Gastroesophageal sphincter (tissue), 4 donors: ENCODE measurements at regions not wholly inside any gene's neighbourhood (a gene's known extent, or its start where the extent isn't known, plus 50 kb on each side); places are given as distances from the start of the nearest gene placed in this dataset.

ENCODE experiments used
- ATAC-seq: fragments of 150-250 bp; one replicate; pipeline ENCODE4 v1.9.1; 2016; ENCODE audit warnings: mild to moderate bottlenecking, moderate library complexity
- H3K27ac ChIP-seq, 4 donors: fragments of 200-600 bp; sonication (generic) in 3 of 4; 1 replicate in 3 of 4; 2 replicates in 1 of 4; pipeline ENCODE4 v1.5.1; 2016 to 2019
- H3K27me3 ChIP-seq: fragments of 200-600 bp; sonication (generic); one replicate; pipeline ENCODE4 v1.5.1; 2019
- H3K36me3 ChIP-seq, 2 donors: fragments of 200-600 bp; sonication (generic); one replicate each; pipeline ENCODE4 v1.5.1; 2019; ENCODE audit warnings: control low read depth in 1 of 2
- H3K4me1 ChIP-seq, 3 donors: fragments of 200-600 bp; sonication (generic); 1 replicate in 2 of 3; 2 replicates in 1 of 3; pipeline ENCODE4 v1.5.1; 2016 to 2019; ENCODE audit warnings: control low read depth in 2 of 3
- H3K4me3 ChIP-seq, 2 donors: fragments of 200-600 bp; sonication (generic); one replicate each; pipeline ENCODE4 v1.5.1; 2019; ENCODE audit warnings: mild to moderate bottlenecking in 1 of 2, moderate library complexity in 1 of 2
- H3K9me3 ChIP-seq, 3 donors: fragments of 200-600 bp; sonication (generic); one replicate each; pipeline ENCODE4 v1.5.1; 2017 to 2019; ENCODE audit warnings: control low read depth in 2 of 3
- EP300 ChIP-seq: sonication (generic); formaldehyde crosslinking; IDR thresholded peaks from one replicate; pipeline ENCODE4 v1.6.1; 2017; ENCODE audit warnings: antibody characterized with exemption, mild to moderate bottlenecking
- POLR2A ChIP-seq, 2 donors: fragments of 450-650 bp; IDR thresholded peaks; one replicate each; pipeline ENCODE4 v1.6.1; 2017; ENCODE audit warnings: antibody characterized with exemption in 2 of 2, mild to moderate bottlenecking in 2 of 2, moderate library complexity in 1 of 2
- POLR2AphosphoS5 ChIP-seq: sonication (generic); formaldehyde crosslinking; IDR thresholded peaks from one replicate; pipeline ENCODE4 v1.6.1; 2017; ENCODE audit warnings: antibody characterized with exemption
- WGBS, 2 donors: methylation state at CpG; one replicate each; pipeline ENCODE4 v1.1.5; 2018; ENCODE audit warnings: low coverage in 1 of 2; 5-methylcytosine and 5-hydroxymethylcytosine counted together
- TF ChIP-seq, protein P1 (sequence below), 4 experiments: fragments of 200-600 bp in 2 of 4; fragments of 450-650 bp in 2 of 4; sonication (generic) in 1 of 4; IDR thresholded peaks; one replicate each; pipeline ENCODE4 v1.5.1; 2017 to 2019; ENCODE audit warnings: antibody characterized with exemption in 4 of 4, mild to moderate bottlenecking in 2 of 4, moderate library complexity in 2 of 4

DNA sequence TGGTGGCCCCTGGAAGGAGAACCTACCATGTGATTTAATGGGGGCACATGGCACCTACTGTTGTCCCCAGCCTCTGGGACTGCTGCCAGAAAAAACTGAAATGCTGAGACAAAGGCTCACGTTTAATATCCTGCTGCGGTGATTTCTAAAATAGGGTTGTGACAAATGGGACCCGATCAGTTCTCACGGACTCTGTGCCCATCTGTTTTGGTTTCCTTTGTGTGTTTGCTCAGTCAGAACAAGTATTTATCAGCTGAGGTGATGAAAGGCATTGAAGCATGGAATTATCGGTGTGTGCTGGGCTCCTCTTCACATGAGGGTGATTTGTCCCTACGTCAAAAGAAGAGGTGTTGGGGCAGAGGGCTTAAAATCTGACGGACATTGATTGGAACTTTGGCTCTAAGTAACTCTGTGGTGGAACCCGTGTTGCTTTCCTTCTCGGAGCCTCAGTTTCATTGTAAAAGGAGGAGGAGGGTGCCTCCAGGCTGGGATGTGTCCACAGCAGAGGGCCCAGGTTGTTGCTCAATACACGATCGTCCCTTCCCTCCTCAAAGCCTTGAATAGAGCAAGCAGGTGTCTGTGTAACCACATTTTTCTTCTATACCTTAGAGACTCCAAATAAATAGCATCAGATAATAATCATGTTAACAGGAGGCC is 283.3 kb upstream of the RGMA start:
- ATAC-seq: no peak
- no peaks in the 10 kb centered on the region for H3K9me3 ChIP-seq
- H3K4me1 ChIP-seq: no peaks in the 10 kb centered on the region
- H3K27ac ChIP-seq: no peak overlapping the region
- no peak overlapping the region for H3K4me3 ChIP-seq
- no peaks in the 10 kb centered on the region for H3K27me3 ChIP-seq
- WGBS, 2 donors: 77 to 84% methylated on average over 4 to 11 of the region's 11 CpGs
- H3K36me3 ChIP-seq: no peaks in the 10 kb centered on the region
- TF ChIP-seq EP300: no peak
- TF ChIP-seq, protein P1, sequence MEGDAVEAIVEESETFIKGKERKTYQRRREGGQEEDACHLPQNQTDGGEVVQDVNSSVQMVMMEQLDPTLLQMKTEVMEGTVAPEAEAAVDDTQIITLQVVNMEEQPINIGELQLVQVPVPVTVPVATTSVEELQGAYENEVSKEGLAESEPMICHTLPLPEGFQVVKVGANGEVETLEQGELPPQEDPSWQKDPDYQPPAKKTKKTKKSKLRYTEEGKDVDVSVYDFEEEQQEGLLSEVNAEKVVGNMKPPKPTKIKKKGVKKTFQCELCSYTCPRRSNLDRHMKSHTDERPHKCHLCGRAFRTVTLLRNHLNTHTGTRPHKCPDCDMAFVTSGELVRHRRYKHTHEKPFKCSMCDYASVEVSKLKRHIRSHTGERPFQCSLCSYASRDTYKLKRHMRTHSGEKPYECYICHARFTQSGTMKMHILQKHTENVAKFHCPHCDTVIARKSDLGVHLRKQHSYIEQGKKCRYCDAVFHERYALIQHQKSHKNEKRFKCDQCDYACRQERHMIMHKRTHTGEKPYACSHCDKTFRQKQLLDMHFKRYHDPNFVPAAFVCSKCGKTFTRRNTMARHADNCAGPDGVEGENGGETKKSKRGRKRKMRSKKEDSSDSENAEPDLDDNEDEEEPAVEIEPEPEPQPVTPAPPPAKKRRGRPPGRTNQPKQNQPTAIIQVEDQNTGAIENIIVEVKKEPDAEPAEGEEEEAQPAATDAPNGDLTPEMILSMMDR (IDR thresholded peaks at IDR 0.05): no peak
- TF ChIP-seq POLR2A (IDR thresholded peaks at IDR 0.05): no peak
- no peak for TF ChIP-seq POLR2AphosphoS5

DNA sequence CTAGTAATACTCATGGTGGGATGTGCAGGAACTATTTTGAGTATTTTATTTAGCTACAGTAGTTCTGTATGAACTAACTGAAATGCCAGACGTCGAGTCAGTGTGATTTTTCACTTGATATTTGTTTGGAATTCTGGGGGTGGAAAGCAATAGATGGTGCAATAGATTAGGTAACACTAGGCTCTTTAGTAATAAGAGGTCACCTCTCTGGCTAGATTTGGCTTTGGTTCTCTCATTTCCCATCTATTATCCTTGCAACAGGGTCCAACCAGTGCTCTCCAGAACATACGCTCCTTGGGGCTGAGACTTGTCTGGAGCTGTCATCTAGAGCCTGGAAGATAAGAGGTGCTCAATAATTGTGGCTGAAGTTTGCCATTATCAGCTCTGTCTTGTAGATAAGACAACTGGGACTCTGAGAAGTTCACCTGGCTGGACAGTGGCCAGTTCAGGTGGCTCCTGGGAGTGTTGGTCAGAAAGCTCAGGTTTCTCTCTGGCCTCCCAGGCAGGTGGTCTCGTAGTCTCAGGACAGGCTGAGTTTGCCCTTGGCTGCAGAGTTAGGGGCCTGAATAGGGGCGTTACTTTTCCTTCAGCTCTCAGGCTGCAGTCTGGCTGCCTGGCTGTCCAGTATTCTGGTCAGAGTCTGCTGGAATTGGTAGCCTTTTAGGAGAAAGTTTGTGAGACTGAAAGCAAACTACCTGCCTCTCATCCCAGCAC is 277.5 kb upstream of the RGMA start:
- H3K36me3 ChIP-seq: no peaks in the 10 kb centered on the region
- TF ChIP-seq POLR2AphosphoS5: peak; percentile 14
- TF ChIP-seq POLR2A (IDR thresholded peaks at IDR 0.05): no peak
- no peak overlapping the region for H3K4me3 ChIP-seq
- peaks cover 3% of the 10 kb centered on the region for H3K27me3 ChIP-seq
- 77 to 80% methylated on average over 2 to 4 of the region's 5 CpGs for WGBS, 2 donors
- H3K9me3 ChIP-seq: no peaks in the 10 kb centered on the region
- no peak overlapping the region for H3K27ac ChIP-seq
- ATAC-seq: no peak
- no peaks in the 10 kb centered on the region for H3K4me1 ChIP-seq

DNA sequence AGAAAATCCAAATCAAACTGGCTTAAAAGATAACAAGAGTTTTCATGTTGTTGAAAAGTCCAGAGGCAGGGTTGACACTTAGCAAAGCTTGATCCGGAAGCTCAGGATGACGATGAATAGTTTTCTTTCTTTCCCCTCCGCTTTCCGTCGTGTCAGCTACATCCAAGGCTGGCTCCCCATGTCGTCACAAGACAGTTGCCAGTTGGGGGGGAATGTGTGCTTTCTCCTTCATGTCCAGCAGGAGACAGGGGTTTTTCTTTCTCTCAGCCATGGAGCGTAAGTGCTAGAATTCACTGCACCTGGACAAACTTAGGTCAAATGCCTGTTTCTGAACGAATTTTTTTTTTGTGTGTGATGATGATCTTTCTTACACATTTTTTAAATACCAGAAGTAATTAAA is 273.8 kb upstream of the RGMA start:
- H3K27me3 ChIP-seq: peaks cover 3% of the 10 kb centered on the region
- WGBS, 2 donors: 54 to 64% methylated on average over 5 to 8 of the region's 8 CpGs
- no peak for ATAC-seq
- no peaks in the 10 kb centered on the region for H3K36me3 ChIP-seq
- no peaks in the 10 kb centered on the region for H3K4me1 ChIP-seq
- TF ChIP-seq POLR2AphosphoS5: no peak
- TF ChIP-seq EP300: no peak
- TF ChIP-seq, protein P1 (IDR thresholded peaks at IDR 0.05): no peak
- TF ChIP-seq POLR2A (IDR thresholded peaks at IDR 0.05): no peak
- H3K4me3 ChIP-seq: no peak overlapping the region
- H3K9me3 ChIP-seq: no peaks in the 10 kb centered on the region
- no peak overlapping the region for H3K27ac ChIP-seq

DNA sequence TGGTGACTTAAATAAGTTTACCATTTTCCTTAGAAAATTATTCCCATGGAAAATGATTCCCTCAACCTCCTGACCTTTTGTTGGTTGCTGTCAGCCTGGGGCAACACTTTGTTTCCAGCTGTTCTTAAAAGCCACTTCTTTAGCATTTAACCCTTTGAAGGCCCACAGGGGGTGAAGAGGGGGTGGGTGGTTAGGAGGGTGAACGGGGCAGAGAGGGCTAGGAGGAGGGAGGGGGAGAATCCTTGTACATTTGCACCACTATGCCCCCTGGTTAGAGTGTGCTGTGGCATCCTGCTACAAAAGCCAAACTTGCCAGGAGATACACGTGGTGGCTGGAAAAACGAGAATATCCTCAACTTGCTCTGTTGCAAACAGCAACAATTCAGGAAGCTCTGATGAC is 273.2 kb upstream of the RGMA start:
- no peaks in the 10 kb centered on the region for H3K36me3 ChIP-seq
- WGBS, 2 donors: 80 to 100% methylated on average over 1 to 2 of the region's 3 CpGs
- no peak for ATAC-seq
- no peaks in the 10 kb centered on the region for H3K9me3 ChIP-seq
- H3K27me3 ChIP-seq: peaks cover 3% of the 10 kb centered on the region
- no peak overlapping the region for H3K27ac ChIP-seq
- H3K4me1 ChIP-seq: no peaks in the 10 kb centered on the region
- TF ChIP-seq, protein P1 (IDR thresholded peaks at IDR 0.05): no peak
- no peak for TF ChIP-seq POLR2A (IDR thresholded peaks at IDR 0.05)
- no peak for TF ChIP-seq POLR2AphosphoS5
- no peak for TF ChIP-seq EP300
- no peak overlapping the region for H3K4me3 ChIP-seq

DNA sequence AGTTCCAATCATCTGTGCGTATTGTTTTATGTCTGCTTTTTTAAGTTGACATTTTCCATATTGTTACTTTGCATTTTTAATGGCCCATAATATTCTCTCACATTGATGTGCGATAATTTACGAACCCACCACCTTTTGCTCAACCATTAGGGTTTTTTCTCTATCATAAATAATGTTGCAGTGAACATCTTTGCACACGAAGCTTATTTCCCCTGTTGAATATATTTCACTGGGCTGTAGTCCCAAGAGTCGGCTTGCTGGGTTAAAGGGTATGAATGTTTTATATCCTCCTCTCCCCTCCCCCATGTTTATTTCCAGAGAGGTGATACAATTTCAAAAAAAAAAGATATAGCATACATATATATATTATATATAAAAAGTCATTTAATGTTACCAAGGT is 272.7 kb upstream of the RGMA start:
- Histone ChIP-seq H3K9me3 (no peaks in the 10 kb centered on the region), H3K27ac (no peak overlapping the region), H3K4me1 (no peaks in the 10 kb centered on the region), H3K4me3 (no peak overlapping the region), H3K27me3 (peaks cover 2% of the 10 kb centered on the region), H3K36me3 (no peaks in the 10 kb centered on the region)
- ATAC-seq: no peak
- no peak for TF ChIP-seq POLR2A (IDR thresholded peaks at IDR 0.05)
- TF ChIP-seq, protein P1 (IDR thresholded peaks at IDR 0.05): no peak
- no peak for TF ChIP-seq POLR2AphosphoS5
- no peak for TF ChIP-seq EP300
- 79 to 100% methylated on average over 2 to 5 of the region's 5 CpGs for WGBS, 2 donors
